ENCODE measurements at regions not wholly inside any gene's neighbourhood (a gene's known extent, or its start where the extent isn't known, plus 50 kb on each side); places are given as distances from the start of the nearest gene placed in this dataset.

GRCh38 chr13:89783221-89783755 is 1564.2 kb upstream of the MIR17HG start:
- intact Hi-C loops (cut with micrococcal nuclease), result no loop called here
- no peak overlapping the region for H3K9ac ChIP-seq (ENCODE audit: low read length)
- ATAC-seq (no peak), DNase-seq (ENCODE audit: low read depth, low spot score) (no peak)
- H3K27ac ChIP-seq (ENCODE audit: low read depth, low read length), result no peak overlapping the region
- no TSS peak for BruUV-seq (replicated peaks)
- POLR2A ChIA-PET, result no interaction called here
- no peaks in the 10 kb centered on the region; a peak in 1 of 4 replicates for H3K36me3 ChIP-seq (ENCODE audit: control insufficient read depth in 1 of 2, insufficient read depth in 2 of 2, low read length in 2 of 2)
- TF ChIP-seq ZFX (IDR thresholded peaks at IDR 0.05) (no peak), SRF (IDR thresholded peaks at IDR 0.05; ENCODE audit: low read depth) (no peak), JUND (IDR thresholded peaks at IDR 0.05) (no peak), ELF1 (IDR thresholded peaks at IDR 0.05; ENCODE audit: borderline replicate concordance, low read depth) (no peak), ATF3 (IDR thresholded peaks at IDR 0.05) (no peak), SIN3A (IDR thresholded peaks at IDR 0.05; ENCODE audit: low read depth) (no peak), POLR2A (IDR thresholded peaks at IDR 0.05; ENCODE audit: borderline replicate concordance, extremely low read depth, insufficient read depth, insufficient read length) (no peak), EZH2 (IDR thresholded peaks at IDR 0.05) (no peak)
- TF ChIP-seq, protein P1, sequence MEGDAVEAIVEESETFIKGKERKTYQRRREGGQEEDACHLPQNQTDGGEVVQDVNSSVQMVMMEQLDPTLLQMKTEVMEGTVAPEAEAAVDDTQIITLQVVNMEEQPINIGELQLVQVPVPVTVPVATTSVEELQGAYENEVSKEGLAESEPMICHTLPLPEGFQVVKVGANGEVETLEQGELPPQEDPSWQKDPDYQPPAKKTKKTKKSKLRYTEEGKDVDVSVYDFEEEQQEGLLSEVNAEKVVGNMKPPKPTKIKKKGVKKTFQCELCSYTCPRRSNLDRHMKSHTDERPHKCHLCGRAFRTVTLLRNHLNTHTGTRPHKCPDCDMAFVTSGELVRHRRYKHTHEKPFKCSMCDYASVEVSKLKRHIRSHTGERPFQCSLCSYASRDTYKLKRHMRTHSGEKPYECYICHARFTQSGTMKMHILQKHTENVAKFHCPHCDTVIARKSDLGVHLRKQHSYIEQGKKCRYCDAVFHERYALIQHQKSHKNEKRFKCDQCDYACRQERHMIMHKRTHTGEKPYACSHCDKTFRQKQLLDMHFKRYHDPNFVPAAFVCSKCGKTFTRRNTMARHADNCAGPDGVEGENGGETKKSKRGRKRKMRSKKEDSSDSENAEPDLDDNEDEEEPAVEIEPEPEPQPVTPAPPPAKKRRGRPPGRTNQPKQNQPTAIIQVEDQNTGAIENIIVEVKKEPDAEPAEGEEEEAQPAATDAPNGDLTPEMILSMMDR (IDR thresholded peaks at IDR 0.05 in 2 of 3, conservative IDR thresholded peaks at IDR 0.05 in 1 of 3; ENCODE audit: borderline replicate concordance in 1 of 3, insufficient read depth in 1 of 3, low read depth in 2 of 3, low read length in 2 of 3), result no peak
- H3K9me3 ChIP-seq (ENCODE audit: control insufficient read depth in 1 of 2, insufficient read depth in 1 of 2, low read depth in 1 of 2, low read length in 2 of 2), result no peaks in the 10 kb centered on the region
- RAD21 ChIA-PET (ENCODE audit: low non-redundant PET in 1 of 2, low total read pairs in 2 of 2, uncharacterized antibody in 2 of 2, unreplicated experiment in 2 of 2), result no interaction called here
- CTCF ChIA-PET, result no interaction called here
- no peak overlapping the region for H3K4me2 ChIP-seq (ENCODE audit: low read length)
- H3K79me2 ChIP-seq (ENCODE audit: insufficient read depth, low read length), result no peaks in the 10 kb centered on the region
- no peaks in the 10 kb centered on the region for H4K20me1 ChIP-seq (ENCODE audit: insufficient read depth)
- H3K4me1 ChIP-seq (ENCODE audit: control insufficient read depth in 1 of 2, insufficient read depth in 2 of 2, low read length in 2 of 2), result no peaks in the 10 kb centered on the region
- H2AFZ ChIP-seq (ENCODE audit: low read depth, low read length, poor library complexity, severe bottlenecking), result no peak overlapping the region
- H3K27me3 ChIP-seq (ENCODE audit: insufficient read depth, low read length), result no peaks in the 10 kb centered on the region
- no peaks in the 10 kb centered on the region for H3K9me2 ChIP-seq (ENCODE audit: insufficient read depth)
- no peak overlapping the region for H3K4me3 ChIP-seq (replicated peaks in 1 of 2; ENCODE audit: low read depth in 1 of 2, low read length in 2 of 2)

Measured in HCT116 (cell line).